ENCODE measurements at regions not wholly inside any gene's neighbourhood (a gene's known extent, or its start where the extent isn't known, plus 50 kb on each side); places are given as distances from the start of the nearest gene placed in this dataset.

DNA sequence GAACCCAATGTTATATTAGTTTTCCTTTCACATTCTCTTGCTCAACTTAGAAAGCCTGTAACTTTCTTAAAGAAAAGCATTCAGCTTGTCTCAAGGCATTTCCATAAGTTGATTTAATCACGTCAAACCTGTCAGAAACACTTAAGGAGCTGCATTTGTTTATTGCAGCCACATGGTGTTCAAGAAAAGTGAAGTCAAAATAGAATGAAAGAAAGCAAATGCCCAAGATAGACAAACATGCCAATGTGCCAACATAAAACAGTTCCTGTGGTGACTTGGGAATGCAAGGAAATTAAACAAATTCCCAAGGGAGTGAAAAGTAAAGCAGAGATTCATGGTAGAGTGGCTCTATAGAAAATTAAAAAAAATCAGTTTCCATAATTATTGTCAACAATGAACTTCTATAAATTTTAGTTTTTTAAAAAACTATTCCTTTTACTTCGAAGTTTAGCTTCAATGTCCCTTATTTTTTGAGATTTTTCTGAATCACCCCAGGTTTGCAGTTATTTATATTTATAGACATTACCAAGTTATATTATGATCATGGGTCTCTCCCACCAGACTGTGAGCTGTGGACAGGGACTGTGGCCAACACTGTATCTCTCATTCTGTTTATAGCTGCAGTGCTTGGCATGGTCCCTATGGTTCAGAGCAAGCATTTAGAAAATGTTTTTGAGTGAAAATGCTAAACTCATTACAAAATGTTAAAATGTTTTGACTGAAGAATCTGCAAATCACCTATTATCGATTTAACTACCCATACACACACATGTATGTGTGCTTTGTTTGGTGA, 887.4 kb downstream of the REEP3 start (continued):
- TF ChIP-seq, protein P1, sequence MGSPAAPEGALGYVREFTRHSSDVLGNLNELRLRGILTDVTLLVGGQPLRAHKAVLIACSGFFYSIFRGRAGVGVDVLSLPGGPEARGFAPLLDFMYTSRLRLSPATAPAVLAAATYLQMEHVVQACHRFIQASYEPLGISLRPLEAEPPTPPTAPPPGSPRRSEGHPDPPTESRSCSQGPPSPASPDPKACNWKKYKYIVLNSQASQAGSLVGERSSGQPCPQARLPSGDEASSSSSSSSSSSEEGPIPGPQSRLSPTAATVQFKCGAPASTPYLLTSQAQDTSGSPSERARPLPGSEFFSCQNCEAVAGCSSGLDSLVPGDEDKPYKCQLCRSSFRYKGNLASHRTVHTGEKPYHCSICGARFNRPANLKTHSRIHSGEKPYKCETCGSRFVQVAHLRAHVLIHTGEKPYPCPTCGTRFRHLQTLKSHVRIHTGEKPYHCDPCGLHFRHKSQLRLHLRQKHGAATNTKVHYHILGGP (tag by site-specific recombination; IDR thresholded peaks at IDR 0.05), result no peak
- TF ChIP-seq, protein P2, sequence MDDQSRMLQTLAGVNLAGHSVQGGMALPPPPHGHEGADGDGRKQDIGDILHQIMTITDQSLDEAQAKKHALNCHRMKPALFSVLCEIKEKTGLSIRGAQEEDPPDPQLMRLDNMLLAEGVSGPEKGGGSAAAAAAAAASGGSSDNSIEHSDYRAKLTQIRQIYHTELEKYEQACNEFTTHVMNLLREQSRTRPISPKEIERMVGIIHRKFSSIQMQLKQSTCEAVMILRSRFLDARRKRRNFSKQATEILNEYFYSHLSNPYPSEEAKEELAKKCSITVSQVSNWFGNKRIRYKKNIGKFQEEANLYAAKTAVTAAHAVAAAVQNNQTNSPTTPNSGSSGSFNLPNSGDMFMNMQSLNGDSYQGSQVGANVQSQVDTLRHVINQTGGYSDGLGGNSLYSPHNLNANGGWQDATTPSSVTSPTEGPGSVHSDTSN (CRISPR knock-in tag; IDR thresholded peaks at IDR 0.05), result no peak
- no peak for TF ChIP-seq ZNF350 (tag by site-specific recombination; IDR thresholded peaks at IDR 0.05)

DNA sequence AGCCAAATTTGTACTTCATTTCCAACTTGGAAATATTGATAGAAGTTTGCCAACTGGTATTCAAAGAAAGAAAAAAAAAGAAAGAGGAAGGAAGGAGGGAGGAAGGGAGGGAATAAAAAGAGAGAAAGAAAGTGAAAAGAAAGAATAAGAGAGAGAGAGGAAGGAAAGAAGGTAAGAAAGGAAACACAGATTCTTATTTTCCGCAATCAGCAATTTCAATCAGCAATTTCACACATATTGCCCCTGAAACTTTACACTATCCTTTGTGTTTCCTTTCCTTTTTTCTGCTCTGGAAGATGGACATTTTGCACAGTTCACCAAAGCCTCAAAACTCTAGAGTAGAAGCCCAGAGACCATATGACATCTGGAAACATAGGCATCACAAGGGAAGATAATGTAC, 888.1 kb downstream of the REEP3 start:
- Histone ChIP-seq H3K36me3 (ENCODE audit: control insufficient read depth in 2 of 2, insufficient read depth in 1 of 2, low read length in 2 of 2) (no peaks in the 10 kb centered on the region), H3K4me3 (ENCODE audit: low read depth, low read length) (no peak overlapping the region), H3K27ac (ENCODE audit: extremely low read depth, low read depth, low read length) (no peak overlapping the region), H3K9me3 (ENCODE audit: control insufficient read depth, insufficient read depth, low read depth, low read length) (no peaks in the 10 kb centered on the region), H3K4me1 (ENCODE audit: control insufficient read depth, insufficient read depth, low read length) (no peaks in the 10 kb centered on the region)
- ChIA-PET CTCF (interaction anchor here (0.7 kb wide), 1 partner anchor 446 kb away, joined by 3 read pairs; no protein-coding TSS in a partner anchor), POLR2A (no interaction called here)
- TF ChIP-seq KLF1 (tag by site-specific recombination; IDR thresholded peaks at IDR 0.05) (no peak), ZNF23 (tag by site-specific recombination; IDR thresholded peaks at IDR 0.05; ENCODE audit: borderline replicate concordance) (no peak), GLI2 (tag by site-specific recombination; IDR thresholded peaks at IDR 0.05; ENCODE audit: borderline replicate concordance, low read depth) (no peak)
- TF ChIP-seq, protein P3, sequence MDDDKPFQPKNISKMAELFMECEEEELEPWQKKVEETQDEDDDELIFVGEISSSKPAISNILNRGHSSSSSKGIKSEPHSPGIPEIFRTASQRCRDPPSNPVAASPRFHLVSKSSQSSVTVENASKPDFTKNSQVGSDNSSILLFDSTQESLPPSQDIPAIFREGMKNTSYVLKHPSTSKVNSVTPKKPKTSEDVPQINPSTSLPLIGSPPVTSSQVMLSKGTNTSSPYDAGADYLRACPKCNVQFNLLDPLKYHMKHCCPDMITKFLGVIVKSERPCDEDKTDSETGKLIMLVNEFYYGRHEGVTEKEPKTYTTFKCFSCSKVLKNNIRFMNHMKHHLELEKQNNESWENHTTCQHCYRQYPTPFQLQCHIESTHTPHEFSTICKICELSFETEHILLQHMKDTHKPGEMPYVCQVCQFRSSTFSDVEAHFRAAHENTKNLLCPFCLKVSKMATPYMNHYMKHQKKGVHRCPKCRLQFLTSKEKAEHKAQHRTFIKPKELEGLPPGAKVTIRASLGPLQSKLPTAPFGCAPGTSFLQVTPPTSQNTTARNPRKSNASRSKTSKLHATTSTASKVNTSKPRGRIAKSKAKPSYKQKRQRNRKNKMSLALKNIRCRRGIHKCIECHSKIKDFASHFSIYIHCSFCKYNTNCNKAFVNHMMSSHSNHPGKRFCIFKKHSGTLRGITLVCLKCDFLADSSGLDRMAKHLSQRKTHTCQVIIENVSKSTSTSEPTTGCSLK (tag by site-specific recombination; IDR thresholded peaks at IDR 0.05), result no peak

DNA sequence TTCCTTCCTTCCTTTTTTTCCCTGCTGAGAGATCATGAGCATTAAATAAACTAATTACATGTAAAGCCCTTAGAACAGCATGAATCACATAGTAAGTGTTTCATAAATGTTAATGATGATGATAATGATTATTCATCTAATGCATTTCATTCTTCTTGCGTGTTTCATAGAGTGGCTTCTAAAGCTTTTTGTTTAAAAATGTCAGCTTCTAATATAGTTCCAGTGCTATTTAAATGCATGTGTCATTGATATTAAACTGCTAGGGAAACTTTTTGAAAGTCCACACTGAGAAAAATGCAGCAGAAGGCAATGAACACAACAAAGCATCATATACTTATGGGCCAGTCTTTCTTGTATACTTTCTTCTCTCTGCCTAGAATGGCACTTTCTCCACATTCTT, 894.8 kb downstream of the REEP3 start:
- no peak for TF ChIP-seq KLF16 (tag by site-specific recombination; IDR thresholded peaks at IDR 0.05)
- no peak for TF ChIP-seq HOXA7 (CRISPR knock-in tag; IDR thresholded peaks at IDR 0.05; ENCODE audit: borderline replicate concordance)
- TF ChIP-seq ZBTB17 (tag by site-specific recombination; IDR thresholded peaks at IDR 0.05), result no peak

DNA sequence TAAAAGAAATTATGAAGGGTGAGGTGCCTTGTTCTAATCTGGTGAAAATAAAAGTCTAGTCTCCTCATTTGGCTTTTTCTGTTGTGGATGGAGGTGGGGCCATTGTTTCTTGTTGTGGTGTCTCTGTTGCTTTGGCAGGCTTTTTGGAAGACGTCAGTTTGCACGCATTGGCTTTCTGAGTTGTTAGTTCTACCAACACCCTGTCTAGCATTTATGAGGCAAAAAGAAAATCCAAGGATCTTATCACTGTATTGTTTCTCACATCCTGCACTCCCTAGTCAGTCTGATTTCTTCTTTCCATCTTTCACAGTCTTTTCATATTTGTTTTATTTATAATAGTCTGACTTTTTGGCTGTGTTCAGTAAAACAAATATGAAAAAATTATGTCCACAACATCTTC, 898.3 kb downstream of the REEP3 start:
- Histone ChIP-seq H3K4me1 (ENCODE audit: control insufficient read depth, insufficient read depth, low read length) (no peaks in the 10 kb centered on the region), H3K36me3 (ENCODE audit: control insufficient read depth in 2 of 2, insufficient read depth in 1 of 2, low read length in 2 of 2) (no peaks in the 10 kb centered on the region), H3K9me3 (ENCODE audit: control insufficient read depth, insufficient read depth, low read depth, low read length) (no peaks in the 10 kb centered on the region), H3K27ac (ENCODE audit: extremely low read depth, low read depth, low read length) (no peak overlapping the region), H3K4me3 (ENCODE audit: low read depth, low read length) (no peak overlapping the region)
- ChIA-PET POLR2A (no interaction called here), CTCF (no interaction called here)
- TF ChIP-seq SALL2 (tag by site-specific recombination; IDR thresholded peaks at IDR 0.05; ENCODE audit: borderline replicate concordance) (no peak), ZNF707 (tag by site-specific recombination; IDR thresholded peaks at IDR 0.05) (no peak), ZNF768 (tag by site-specific recombination; IDR thresholded peaks at IDR 0.05) (no peak), ZNF302 (tag by site-specific recombination; IDR thresholded peaks at IDR 0.05; ENCODE audit: low read depth) (no peak), GLIS2 (tag by site-specific recombination; IDR thresholded peaks at IDR 0.05) (no peak), ZFHX2 (tag by site-specific recombination; conservative IDR thresholded peaks at IDR 0.05) (no peak), ZNF629 (tag by site-specific recombination; IDR thresholded peaks at IDR 0.05) (no peak)
- TF ChIP-seq, protein P4, sequence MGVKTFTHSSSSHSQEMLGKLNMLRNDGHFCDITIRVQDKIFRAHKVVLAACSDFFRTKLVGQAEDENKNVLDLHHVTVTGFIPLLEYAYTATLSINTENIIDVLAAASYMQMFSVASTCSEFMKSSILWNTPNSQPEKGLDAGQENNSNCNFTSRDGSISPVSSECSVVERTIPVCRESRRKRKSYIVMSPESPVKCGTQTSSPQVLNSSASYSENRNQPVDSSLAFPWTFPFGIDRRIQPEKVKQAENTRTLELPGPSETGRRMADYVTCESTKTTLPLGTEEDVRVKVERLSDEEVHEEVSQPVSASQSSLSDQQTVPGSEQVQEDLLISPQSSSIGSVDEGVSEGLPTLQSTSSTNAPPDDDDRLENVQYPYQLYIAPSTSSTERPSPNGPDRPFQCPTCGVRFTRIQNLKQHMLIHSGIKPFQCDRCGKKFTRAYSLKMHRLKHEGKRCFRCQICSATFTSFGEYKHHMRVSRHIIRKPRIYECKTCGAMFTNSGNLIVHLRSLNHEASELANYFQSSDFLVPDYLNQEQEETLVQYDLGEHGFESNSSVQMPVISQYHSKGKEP (tag by site-specific recombination; IDR thresholded peaks at IDR 0.05), result no peak
- TF ChIP-seq, protein P5, sequence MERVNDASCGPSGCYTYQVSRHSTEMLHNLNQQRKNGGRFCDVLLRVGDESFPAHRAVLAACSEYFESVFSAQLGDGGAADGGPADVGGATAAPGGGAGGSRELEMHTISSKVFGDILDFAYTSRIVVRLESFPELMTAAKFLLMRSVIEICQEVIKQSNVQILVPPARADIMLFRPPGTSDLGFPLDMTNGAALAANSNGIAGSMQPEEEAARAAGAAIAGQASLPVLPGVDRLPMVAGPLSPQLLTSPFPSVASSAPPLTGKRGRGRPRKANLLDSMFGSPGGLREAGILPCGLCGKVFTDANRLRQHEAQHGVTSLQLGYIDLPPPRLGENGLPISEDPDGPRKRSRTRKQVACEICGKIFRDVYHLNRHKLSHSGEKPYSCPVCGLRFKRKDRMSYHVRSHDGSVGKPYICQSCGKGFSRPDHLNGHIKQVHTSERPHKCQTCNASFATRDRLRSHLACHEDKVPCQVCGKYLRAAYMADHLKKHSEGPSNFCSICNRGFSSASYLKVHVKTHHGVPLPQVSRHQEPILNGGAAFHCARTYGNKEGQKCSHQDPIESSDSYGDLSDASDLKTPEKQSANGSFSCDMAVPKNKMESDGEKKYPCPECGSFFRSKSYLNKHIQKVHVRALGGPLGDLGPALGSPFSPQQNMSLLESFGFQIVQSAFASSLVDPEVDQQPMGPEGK (tag by site-specific recombination; IDR thresholded peaks at IDR 0.05), result no peak
- TF ChIP-seq, protein P6, sequence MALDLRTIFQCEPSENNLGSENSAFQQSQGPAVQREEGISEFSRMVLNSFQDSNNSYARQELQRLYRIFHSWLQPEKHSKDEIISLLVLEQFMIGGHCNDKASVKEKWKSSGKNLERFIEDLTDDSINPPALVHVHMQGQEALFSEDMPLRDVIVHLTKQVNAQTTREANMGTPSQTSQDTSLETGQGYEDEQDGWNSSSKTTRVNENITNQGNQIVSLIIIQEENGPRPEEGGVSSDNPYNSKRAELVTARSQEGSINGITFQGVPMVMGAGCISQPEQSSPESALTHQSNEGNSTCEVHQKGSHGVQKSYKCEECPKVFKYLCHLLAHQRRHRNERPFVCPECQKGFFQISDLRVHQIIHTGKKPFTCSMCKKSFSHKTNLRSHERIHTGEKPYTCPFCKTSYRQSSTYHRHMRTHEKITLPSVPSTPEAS (tag by site-specific recombination; IDR thresholded peaks at IDR 0.05), result no peak

More for the DNA sequence above, 894.8 kb downstream of the REEP3 start:
- Histone ChIP-seq H3K9me3 (ENCODE audit: control insufficient read depth, insufficient read depth, low read depth, low read length) (no peaks in the 10 kb centered on the region), H3K27ac (ENCODE audit: extremely low read depth, low read depth, low read length) (no peak overlapping the region), H3K4me3 (ENCODE audit: low read depth, low read length) (no peak overlapping the region), H3K36me3 (ENCODE audit: control insufficient read depth in 2 of 2, insufficient read depth in 1 of 2, low read length in 2 of 2) (no peaks in the 10 kb centered on the region), H3K4me1 (ENCODE audit: control insufficient read depth, insufficient read depth, low read length) (no peaks in the 10 kb centered on the region)
- CTCF ChIA-PET, result no interaction called here
- POLR2A ChIA-PET, result no interaction called here
